Neural cell (in vitro differentiated cells): ENCODE measurements at regions not wholly inside any gene's neighbourhood (a gene's known extent, or its start where the extent isn't known, plus 50 kb on each side); places are given as distances from the start of the nearest gene placed in this dataset.

Source experiments
- H2AFZ ChIP-seq: fragments of 200-600, 300-800 bp; sonication (generic), shearing (Covaris generic); 2 replicates; pipeline ENCODE4 v1.6.0; 2014; ENCODE audit warnings: low read depth, mild to moderate bottlenecking, antibody characterized with exemption, low read length, moderate library complexity
- H3F3A ChIP-seq: fragments of 200-600 bp; shearing (Covaris generic); 2 replicates; pipeline ENCODE4 v1.6.1; 2016; ENCODE audit warnings: mild to moderate bottlenecking, moderate library complexity, mixed read lengths, antibody characterized with exemption, low read length; ENCODE audit not compliant: insufficient read depth, poor library complexity, severe bottlenecking
- H3K27ac ChIP-seq: fragments of 200-600, 300-800 bp; sonication (generic), shearing (Covaris generic); 2 replicates; pipeline ENCODE4 v1.5.1; 2014; ENCODE audit warnings: mild to moderate bottlenecking, low read length, moderate library complexity
- H3K27me3 ChIP-seq: fragments of 300-800, 200-600 bp; sonication (generic), shearing (Covaris generic); 2 replicates; pipeline ENCODE4 v1.6.0; 2014; ENCODE audit warnings: mild to moderate bottlenecking, low read depth, low read length, moderate library complexity; ENCODE audit not compliant: insufficient read depth
- H3K36me3 ChIP-seq: fragments of 300-800, 200-600 bp; sonication (generic), shearing (Covaris generic); 2 replicates; pipeline ENCODE4 v1.5.1; 2014; ENCODE audit warnings: mild to moderate bottlenecking, antibody characterized with exemption, low read length, moderate library complexity; ENCODE audit not compliant: insufficient read depth
- H3K4me2 ChIP-seq: fragments of 300-800, 200-600 bp; sonication (generic), shearing (Covaris generic); 2 replicates; pipeline ENCODE4 v1.6.0; 2014; ENCODE audit warnings: mild to moderate bottlenecking, low read length
- H3K4me3 ChIP-seq: fragments of 300-800, 200-600 bp; sonication (generic), shearing (Covaris generic); 2 replicates; pipeline ENCODE4 v1.5.1; 2014; ENCODE audit warnings: mild to moderate bottlenecking, low read length, moderate library complexity
- H3K79me2 ChIP-seq: fragments of 200-600 bp; shearing (Covaris generic); replicated peaks from 2 replicates; pipeline ENCODE4 v1.6.0; 2014; ENCODE audit warnings: mild to moderate bottlenecking, low read length, moderate library complexity; ENCODE audit not compliant: insufficient read depth
- H3K9ac ChIP-seq: fragments of 300-800, 200-600 bp; sonication (generic), shearing (Covaris generic); 2 replicates; pipeline ENCODE4 v1.6.1; 2016; ENCODE audit warnings: mild to moderate bottlenecking, low read length, mixed read lengths
- H3K9me2 ChIP-seq: fragments of 200-600 bp; shearing (Covaris generic); 2 replicates; pipeline ENCODE4 v1.6.1; 2016; ENCODE audit warnings: mild to moderate bottlenecking, low read length, mixed read lengths; ENCODE audit not compliant: insufficient read depth
- H3K9me3 ChIP-seq: fragments of 200-600, 300-800 bp; sonication (generic), shearing (Covaris generic); 2 replicates; pipeline ENCODE4 v1.6.1; 2016; ENCODE audit warnings: mild to moderate bottlenecking, mixed run types, low read length, moderate library complexity, mixed read lengths
- H4K20me1 ChIP-seq: fragments of 200-600 bp; shearing (Covaris generic); 2 replicates; pipeline ENCODE4 v1.6.1; 2016; ENCODE audit warnings: mild to moderate bottlenecking, mixed run types; ENCODE audit not compliant: insufficient read depth
- CTCF ChIP-seq: fragments of 450-650 bp; IDR thresholded peaks from 2 replicates; pipeline ENCODE4 v1.5.1; 2014; ENCODE audit warnings: antibody characterized with exemption, mild to moderate bottlenecking, moderate library complexity; ENCODE audit not compliant: poor library complexity, severe bottlenecking
- EP300 ChIP-seq: fragments of 450-650 bp; conservative IDR thresholded peaks from 2 replicates; pipeline ENCODE4 v1.6.1; 2014; ENCODE audit warnings: antibody characterized with exemption, mild to moderate bottlenecking, moderate library complexity; ENCODE audit not compliant: poor library complexity, severe bottlenecking
- EZH2 ChIP-seq: fragments of 200-600, 300-800 bp; shearing (Covaris generic), sonication (generic); IDR thresholded peaks from 2 replicates; pipeline ENCODE4 v1.6.1; 2014; ENCODE audit warnings: antibody characterized with exemption, low read length, borderline replicate concordance, mild to moderate bottlenecking; ENCODE audit not compliant: insufficient read depth, poor library complexity, severe bottlenecking
- MXI1 ChIP-seq: fragments of 450-650 bp; conservative IDR thresholded peaks from 2 replicates; pipeline ENCODE4 v1.6.1; 2014; ENCODE audit warnings: antibody characterized with exemption, mild to moderate bottlenecking; ENCODE audit not compliant: poor library complexity, severe bottlenecking
- POLR2AphosphoS5 ChIP-seq: IDR thresholded peaks from 2 replicates; pipeline ENCODE4 v1.6.1; 2012
- RAD21 ChIP-seq: fragments of 450-650 bp; conservative IDR thresholded peaks from 2 replicates; pipeline ENCODE4 v1.6.1; 2014; ENCODE audit warnings: antibody characterized with exemption, mild to moderate bottlenecking, moderate library complexity
- REST ChIP-seq: IDR thresholded peaks from 2 replicates; pipeline ENCODE4 v1.6.1; 2012; ENCODE audit warnings: borderline replicate concordance
- SMC3 ChIP-seq: fragments of 450-650 bp; conservative IDR thresholded peaks from 2 replicates; pipeline ENCODE4 v1.6.1; 2014; ENCODE audit warnings: antibody characterized with exemption, mild to moderate bottlenecking, moderate library complexity; ENCODE audit not compliant: poor library complexity
- TAF1 ChIP-seq: IDR thresholded peaks from 2 replicates; pipeline ENCODE4 v1.6.1; 2012; ENCODE audit warnings: low read depth

GRCh38 chr5:69000216-69000919 lies 93.4 kb upstream of the SLC30A5 start:
- no peak overlapping the region for H3K9ac ChIP-seq
- no peaks in the 10 kb centered on the region for H3K9me2 ChIP-seq
- no peak for TF ChIP-seq EZH2
- H3K79me2 ChIP-seq, result no peaks in the 10 kb centered on the region
- H3F3A ChIP-seq, result no peaks in the 10 kb centered on the region
- H4K20me1 ChIP-seq, result no peaks in the 10 kb centered on the region
- no peak overlapping the region for H3K4me3 ChIP-seq
- H3K9me3 ChIP-seq, result no peaks in the 10 kb centered on the region
- H3K4me2 ChIP-seq, result no peak overlapping the region
- no peaks in the 10 kb centered on the region for H3K36me3 ChIP-seq
- no peak overlapping the region for H3K27ac ChIP-seq
- no peaks in the 10 kb centered on the region for H3K27me3 ChIP-seq
- no peak overlapping the region for H2AFZ ChIP-seq

GRCh38 chr5:69000949-69001348 lies 92.9 kb upstream of the SLC30A5 start:
- no peaks in the 10 kb centered on the region for H3K9me3 ChIP-seq
- H3K79me2 ChIP-seq, result no peaks in the 10 kb centered on the region
- H3K4me2 ChIP-seq, result no peak overlapping the region
- no peak for TF ChIP-seq POLR2AphosphoS5
- TF ChIP-seq RAD21, result no peak
- H3K27ac ChIP-seq, result no peak overlapping the region
- H4K20me1 ChIP-seq, result no peaks in the 10 kb centered on the region
- no peak overlapping the region for H2AFZ ChIP-seq
- H3K36me3 ChIP-seq, result no peaks in the 10 kb centered on the region
- H3K9ac ChIP-seq, result no peak overlapping the region
- no peaks in the 10 kb centered on the region for H3F3A ChIP-seq
- H3K9me2 ChIP-seq, result no peaks in the 10 kb centered on the region
- H3K27me3 ChIP-seq, result no peaks in the 10 kb centered on the region
- no peak overlapping the region for H3K4me3 ChIP-seq

- Histone ChIP-seq H3K9ac (no peak overlapping the region), H3K9me3 (no peaks in the 10 kb centered on the region), H3K4me2 (no peak overlapping the region), H4K20me1 (no peaks in the 10 kb centered on the region), H3K9me2 (no peaks in the 10 kb centered on the region), H3K79me2 (no peaks in the 10 kb centered on the region), H2AFZ (no peak overlapping the region), H3F3A (no peaks in the 10 kb centered on the region), H3K27ac (no peak overlapping the region), H3K4me3 (no peak overlapping the region), H3K27me3 (no peaks in the 10 kb centered on the region), H3K36me3 (no peaks in the 10 kb centered on the region)
- no peak for TF ChIP-seq MXI1
- TF ChIP-seq REST, result no peak
- TF ChIP-seq SMC3, result no peak
- TF ChIP-seq CTCF, result no peak
- TF ChIP-seq POLR2AphosphoS5, result no peak
- no peak for TF ChIP-seq TAF1
- no peak for TF ChIP-seq EZH2
- no peak for TF ChIP-seq EP300
- TF ChIP-seq RAD21, result no peak
Observed at GRCh38 chr5:69001627-69002026, 92.2 kb upstream of the SLC30A5 start.
